Hematopoietic multipotent progenitor cell treated with erythropoietin and hydrocortisone succinate and interleukin-3 and kit ligand, for 4 days (in vitro differentiated cells): ENCODE measurements at regions not wholly inside any gene's neighbourhood (a gene's known extent, or its start where the extent isn't known, plus 50 kb on each side); places are given as distances from the start of the nearest gene placed in this dataset.

ENCODE experiments used
- DNase-seq: peaks from one replicate; pipeline ENCODE4 v3.0.0-alpha.2; 2015

- no peak for DNase-seq
Observed at GRCh38 chr6:210778-211374, 81.4 kb upstream of the DUSP22 start.

- DNase-seq, result no peak
Observed at GRCh38 chr6:211871-212497, 80.3 kb upstream of the DUSP22 start.

- DNase-seq, result no peak
Observed at GRCh38 chr6:213284-213683, 79.0 kb upstream of the DUSP22 start.

GRCh38 chr6:214428-214827 is 77.9 kb upstream of the DUSP22 start:
- DNase-seq, result no peak

GRCh38 chr6:215335-216034 is 76.8 kb upstream of the DUSP22 start:
- DNase-seq, result no peak

GRCh38 chr6:217048-217659 is 75.1 kb upstream of the DUSP22 start:
- DNase-seq, result peak; percentile 48

DNA sequence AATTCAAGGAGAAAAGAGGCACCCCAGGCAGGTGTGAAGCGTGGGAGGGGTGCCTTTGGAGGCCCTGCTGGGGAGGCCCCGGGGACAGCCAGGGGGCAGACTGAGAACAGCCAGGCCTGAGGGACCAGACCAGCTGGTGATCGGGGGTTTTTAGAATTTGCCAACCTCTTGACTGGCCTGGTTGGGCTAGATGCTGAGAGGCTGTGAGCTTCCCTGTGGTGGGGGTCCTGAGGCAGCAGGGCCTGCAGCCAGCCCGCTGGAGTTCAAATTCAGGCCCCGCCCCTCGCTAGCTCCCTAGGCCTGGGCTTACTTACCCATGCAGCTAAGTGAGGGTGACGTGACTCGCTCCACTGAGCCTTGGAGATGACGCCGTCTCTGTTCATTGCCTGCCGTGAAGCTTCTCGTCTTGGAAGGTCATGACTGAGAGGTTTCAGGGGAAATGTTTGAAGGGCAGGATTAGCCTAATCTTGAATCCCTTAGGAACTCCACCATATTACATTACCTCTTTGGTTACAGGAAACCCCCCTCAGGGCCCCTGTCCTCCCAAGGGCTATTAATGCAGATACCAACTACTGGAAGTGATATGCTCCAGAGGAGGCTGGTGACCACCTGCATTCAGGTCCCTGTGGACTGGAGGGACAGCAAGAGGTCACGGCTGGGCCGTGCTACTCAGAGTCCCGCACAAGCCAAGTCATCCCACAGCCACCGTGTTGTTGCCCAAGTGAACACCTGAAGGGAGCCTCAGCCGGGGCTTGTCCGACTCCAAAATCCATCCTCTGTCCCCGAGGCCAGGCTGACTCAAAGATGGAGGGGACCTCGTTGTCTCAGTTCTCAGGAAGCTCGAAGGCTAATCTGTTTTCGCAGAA is 73.9 kb upstream of the DUSP22 start:
- DNase-seq, result no peak

GRCh38 chr6:219019-219570 is 73.2 kb upstream of the DUSP22 start:
- peak; percentile 29 for DNase-seq

DNA sequence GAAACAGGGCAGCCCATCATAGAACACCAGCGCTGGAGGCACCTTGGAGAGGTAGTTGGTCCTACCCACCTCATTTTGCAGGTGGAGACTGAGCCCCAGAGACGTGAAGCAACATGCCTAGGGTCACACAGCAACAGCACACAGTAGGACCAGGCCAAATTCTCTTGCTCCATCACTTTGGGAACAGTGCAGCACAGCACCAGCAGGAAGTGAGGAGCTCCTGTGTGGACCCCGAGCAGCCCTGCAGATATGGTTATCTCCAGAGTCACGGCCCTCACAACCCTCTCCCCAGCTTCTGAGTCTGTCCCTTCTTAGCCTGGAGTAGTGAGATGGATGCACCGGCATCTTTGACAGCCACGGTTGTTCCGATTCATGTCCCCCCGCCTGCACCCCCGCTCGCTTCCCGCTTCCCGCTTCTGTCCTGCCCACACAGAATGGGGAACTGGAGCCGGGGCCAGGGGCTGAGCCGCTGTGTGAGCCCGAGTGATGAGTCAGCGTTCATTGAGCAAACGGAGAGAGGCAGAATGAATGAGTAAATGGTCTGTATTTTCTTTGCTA is 72.6 kb upstream of the DUSP22 start:
- DNase-seq, result peak; percentile 88

- DNase-seq, result no peak
Observed at GRCh38 chr6:220312-220711, 72.0 kb upstream of the DUSP22 start.

GRCh38 chr6:220721-221475 is 71.4 kb upstream of the DUSP22 start:
- DNase-seq, result no peak

GRCh38 chr6:221531-222349 is 70.5 kb upstream of the DUSP22 start:
- DNase-seq, result no peak

DNA sequence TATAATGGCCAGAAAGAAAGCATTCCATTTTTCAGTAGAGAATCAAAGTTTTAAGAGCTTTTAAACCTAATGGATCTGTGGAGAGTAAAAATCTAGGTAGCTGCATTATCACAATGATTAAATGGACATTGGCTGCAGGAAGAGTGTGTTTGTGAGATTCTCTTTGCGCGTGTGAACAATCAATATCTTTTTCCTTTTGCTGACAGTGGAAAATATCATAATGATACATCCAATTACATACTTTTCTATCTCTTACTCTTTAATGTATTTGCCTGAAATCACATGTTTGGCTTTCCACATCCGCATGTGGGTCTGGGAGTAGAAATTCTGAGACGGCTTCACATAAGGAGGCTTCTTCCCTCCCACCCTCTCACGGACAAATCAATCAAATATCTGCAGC is 69.8 kb upstream of the DUSP22 start:
- no peak for DNase-seq

- no peak for DNase-seq
Observed at GRCh38 chr6:223136-223535, 69.2 kb upstream of the DUSP22 start.

DNA sequence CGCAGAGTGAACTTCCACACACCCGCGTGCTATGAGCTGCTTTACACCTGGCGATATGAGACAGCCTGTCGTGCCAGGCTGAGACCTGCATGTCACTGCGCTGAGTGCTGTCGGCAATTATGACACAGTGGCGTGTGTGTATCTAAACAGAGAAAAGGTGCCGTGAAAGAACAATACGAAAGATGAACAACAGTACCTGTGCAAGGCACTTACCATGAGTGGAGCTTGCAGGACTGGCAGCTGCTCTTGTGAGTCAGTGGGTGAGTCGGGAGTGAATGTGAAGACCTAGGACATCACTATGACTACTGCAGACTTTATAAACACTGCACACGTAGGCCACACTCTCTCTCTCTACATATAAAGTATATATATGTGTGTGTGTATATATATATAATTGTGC is 68.5 kb upstream of the DUSP22 start:
- DNase-seq, result no peak

GRCh38 chr6:224350-224749 is 67.9 kb upstream of the DUSP22 start:
- no peak for DNase-seq

- peak; percentile 14 for DNase-seq
Observed at GRCh38 chr6:225121-225721, 67.1 kb upstream of the DUSP22 start.

- no peak for DNase-seq
Observed at GRCh38 chr6:225907-226306, 66.4 kb upstream of the DUSP22 start.

DNA sequence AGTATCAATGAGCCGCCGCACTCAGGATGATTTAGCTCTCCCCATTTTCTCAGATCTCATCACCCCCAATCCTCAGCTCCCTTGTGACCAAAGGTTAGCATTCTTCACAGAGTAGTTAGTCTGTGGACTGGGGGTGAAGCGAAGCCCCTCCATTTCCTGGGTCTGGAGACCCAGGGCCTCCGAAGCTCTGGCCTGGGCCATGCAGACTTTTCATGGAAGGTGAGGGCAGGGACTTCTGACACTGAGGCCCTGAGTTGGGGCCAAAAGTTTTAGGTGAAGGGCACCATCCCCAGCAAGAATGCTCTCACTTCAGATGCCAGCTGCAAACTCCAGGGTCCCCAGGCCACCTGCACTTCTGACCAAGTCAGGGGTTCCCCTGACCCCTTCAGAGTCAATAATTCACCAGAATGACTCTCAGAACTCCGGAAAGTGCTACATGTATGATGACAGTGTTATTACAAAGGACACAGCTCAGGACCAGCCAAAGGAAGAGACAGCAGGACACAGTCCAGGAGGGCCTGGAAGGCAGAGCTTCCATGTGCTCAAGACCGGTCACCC is 65.7 kb upstream of the DUSP22 start:
- no peak for DNase-seq
